Activated CD8-positive, alpha-beta memory T cell treated with anti-CD3 and anti-CD28 coated beads for 24 hours (primary cell): ENCODE measurements at regions not wholly inside any gene's neighbourhood (a gene's known extent, or its start where the extent isn't known, plus 50 kb on each side); places are given as distances from the start of the nearest gene placed in this dataset.
"Not testable (repeated sequence)": the region's sequence is repeated elsewhere in the genome, so short reads cannot be mapped to it uniquely, and the experiment has no call there.

Experiments
- DNase-seq: peaks from one replicate; pipeline ENCODE4 v3.0.0-alpha.2; 2020

GRCh38 chr16:65697521-65697920 is 575.7 kb upstream of the CDH11 start:
- DNase-seq: no peak

- DNase-seq: no peak
These were observed 575.2 kb upstream of the CDH11 start for GRCh38 chr16:65697065-65697464.

GRCh38 chr16:65691846-65692245 is 570.0 kb upstream of the CDH11 start:
- DNase-seq: not testable (repeated sequence)

- no peak for DNase-seq
These were observed 567.9 kb upstream of the CDH11 start for GRCh38 chr16:65689726-65690125.

GRCh38 chr16:65688301-65688700 is 566.4 kb upstream of the CDH11 start:
- DNase-seq: no peak

- no peak for DNase-seq
These were observed 562.4 kb upstream of the CDH11 start for GRCh38 chr16:65684230-65684629.

GRCh38 chr16:65681406-65681805 is 559.5 kb upstream of the CDH11 start:
- no peak for DNase-seq

GRCh38 chr16:65679785-65680184 is 557.9 kb upstream of the CDH11 start:
- no peak for DNase-seq

GRCh38 chr16:65675161-65675560 is 553.3 kb upstream of the CDH11 start:
- no peak for DNase-seq

GRCh38 chr16:65672960-65673359 is 551.1 kb upstream of the CDH11 start:
- no peak for DNase-seq

- no peak for DNase-seq
These were observed 549.2 kb upstream of the CDH11 start for GRCh38 chr16:65671071-65671470.

- no peak for DNase-seq
These were observed 546.3 kb upstream of the CDH11 start for GRCh38 chr16:65668064-65668595.

GRCh38 chr16:65667011-65667578 is 545.2 kb upstream of the CDH11 start:
- DNase-seq: no peak

- DNase-seq: no peak
These were observed 544.5 kb upstream of the CDH11 start for GRCh38 chr16:65666132-65666941.

GRCh38 chr16:65665586-65665985 is 543.7 kb upstream of the CDH11 start:
- no peak for DNase-seq

GRCh38 chr16:65663774-65664173 is 541.9 kb upstream of the CDH11 start:
- no peak for DNase-seq

- no peak for DNase-seq
These were observed 540.4 kb upstream of the CDH11 start for GRCh38 chr16:65662256-65662655.

- DNase-seq: no peak
These were observed 539.7 kb upstream of the CDH11 start for GRCh38 chr16:65661558-65661957.

GRCh38 chr16:65660390-65660789 is 538.5 kb upstream of the CDH11 start:
- DNase-seq: no peak

GRCh38 chr16:65659758-65660157 is 537.9 kb upstream of the CDH11 start:
- no peak for DNase-seq

GRCh38 chr16:65658787-65659220 is 536.9 kb upstream of the CDH11 start:
- DNase-seq: no peak

- DNase-seq: no peak
These were observed 536.5 kb upstream of the CDH11 start for GRCh38 chr16:65658349-65658748.

GRCh38 chr16:65657556-65657955 is 535.7 kb upstream of the CDH11 start:
- no peak for DNase-seq

- DNase-seq: no peak
These were observed 535.2 kb upstream of the CDH11 start for GRCh38 chr16:65657071-65657494.
